NCI-H748 (cell line): ENCODE measurements at regions not wholly inside any gene's neighbourhood (a gene's known extent, or its start where the extent isn't known, plus 50 kb on each side); places are given as distances from the start of the nearest gene placed in this dataset.
"Not testable (repeated sequence)": the region's sequence is repeated elsewhere in the genome, so short reads cannot be mapped to it uniquely, and the experiment has no call there.

Experiments used
- DNase-seq: peaks from one replicate; lab custom pipeline; 2025; ENCODE audit not compliant: unreplicated experiment; lab: John Stamatoyannopoulos, UW

GRCh38 chr11:24406980-24407379 lies 89.9 kb upstream of the LUZP2 start:
- no peak for DNase-seq

- no peak for DNase-seq
These were observed 89.1 kb upstream of the LUZP2 start for GRCh38 chr11:24407733-24408132.

GRCh38 chr11:24408202-24408601 lies 88.7 kb upstream of the LUZP2 start:
- DNase-seq: no peak

GRCh38 chr11:24411791-24412190 lies 85.1 kb upstream of the LUZP2 start:
- no peak for DNase-seq

- DNase-seq: no peak
These were observed 84.1 kb upstream of the LUZP2 start for GRCh38 chr11:24412722-24413121.

GRCh38 chr11:24413391-24413790 lies 83.5 kb upstream of the LUZP2 start:
- no peak for DNase-seq

GRCh38 chr11:24415955-24416636 lies 80.8 kb upstream of the LUZP2 start:
- DNase-seq: not testable (repeated sequence)

GRCh38 chr11:24421766-24422165 lies 75.1 kb upstream of the LUZP2 start:
- DNase-seq: no peak

- DNase-seq: no peak
These were observed 74.5 kb upstream of the LUZP2 start for GRCh38 chr11:24422376-24422775.

- no peak for DNase-seq
These were observed 59.7 kb upstream of the LUZP2 start for GRCh38 chr11:24437123-24437522.
